Peyer's patch (tissue), 4 donors: ENCODE measurements at regions not wholly inside any gene's neighbourhood (a gene's known extent, or its start where the extent isn't known, plus 50 kb on each side); places are given as distances from the start of the nearest gene placed in this dataset.

Experiments
- CTCF ChIP-seq, 6 experiments: fragments of 450-650 bp in 4 of 6; fragments of 200-600 bp in 2 of 6; sonication (generic) in 1 of 6; IDR thresholded peaks; one replicate each; pipeline ENCODE4 v1.5.1; 2017 to 2019; ENCODE audit warnings: antibody characterized with exemption in 6 of 6, mild to moderate bottlenecking in 3 of 6, moderate library complexity in 1 of 6
- POLR2A ChIP-seq, 2 donors: fragments of 450-650 bp; IDR thresholded peaks; one replicate each; pipeline ENCODE4 v1.5.1; 2017; ENCODE audit warnings: antibody characterized with exemption in 2 of 2, mild to moderate bottlenecking in 2 of 2, moderate library complexity in 2 of 2

GRCh38 chr16:61421111-61421510, 615.1 kb downstream of the CDH8 start:
- no peak for TF ChIP-seq CTCF (IDR thresholded peaks at IDR 0.05)
- TF ChIP-seq POLR2A (IDR thresholded peaks at IDR 0.05), result no peak
